ENCODE measurements at regions not wholly inside any gene's neighbourhood (a gene's known extent, or its start where the extent isn't known, plus 50 kb on each side); places are given as distances from the start of the nearest gene placed in this dataset.

DNA sequence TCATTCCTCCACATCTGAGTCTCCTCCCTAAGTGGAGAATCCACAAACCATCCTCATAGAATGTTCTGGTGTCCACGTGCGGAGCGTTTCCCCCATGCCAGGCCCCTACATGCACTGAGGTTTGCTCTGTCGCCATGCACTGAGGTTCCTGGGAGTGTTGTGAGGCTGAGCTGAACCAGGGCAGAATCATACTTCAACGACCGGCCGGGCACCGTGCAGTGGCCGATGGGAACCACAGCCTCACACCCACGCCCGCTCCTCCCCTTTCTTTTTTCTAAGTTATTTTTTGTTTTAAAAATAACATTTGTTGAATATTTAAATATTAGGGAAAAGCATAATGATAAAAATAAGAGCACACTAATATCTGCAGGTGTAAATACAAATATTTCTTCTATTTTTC, 260.4 kb upstream of the IRX4 start:
- no peak overlapping the region for H3K27ac ChIP-seq (ENCODE audit: low read depth, low read length)
- H4K20me1 ChIP-seq (ENCODE audit: insufficient read depth), result no peaks in the 10 kb centered on the region
- H3K4me1 ChIP-seq (ENCODE audit: control insufficient read depth in 1 of 2, insufficient read depth in 2 of 2, low read length in 2 of 2), result peaks cover under 1 to 2% of the 10 kb centered on the region in 2 experiments; a peak in 3 of 4 replicates
- no peaks in the 10 kb centered on the region for H3K36me3 ChIP-seq (ENCODE audit: control insufficient read depth in 1 of 2, insufficient read depth in 2 of 2, low read length in 2 of 2)
- POLR2A ChIA-PET, result no interaction called here
- CTCF ChIA-PET, result no interaction called here
- RAD21 ChIA-PET (ENCODE audit: low non-redundant PET in 1 of 2, low total read pairs in 2 of 2, uncharacterized antibody in 2 of 2, unreplicated experiment in 2 of 2), result no interaction called here
- ATAC-seq (no peak), DNase-seq (ENCODE audit: low read depth, low spot score) (no peak)
- H2AFZ ChIP-seq (ENCODE audit: low read depth, low read length, poor library complexity, severe bottlenecking), result no peak overlapping the region
- H3K9me3 ChIP-seq (ENCODE audit: control insufficient read depth in 1 of 2, insufficient read depth in 1 of 2, low read depth in 1 of 2, low read length in 2 of 2), result no peaks in the 10 kb centered on the region
- intact Hi-C loops (cut with micrococcal nuclease), result no loop called here
- H3K79me2 ChIP-seq (ENCODE audit: insufficient read depth, low read length), result no peaks in the 10 kb centered on the region
- H3K9ac ChIP-seq (ENCODE audit: low read length), result no peak overlapping the region
- no peak for TF ChIP-seq SRF (IDR thresholded peaks at IDR 0.05; ENCODE audit: low read depth)
- TF ChIP-seq, protein P1, sequence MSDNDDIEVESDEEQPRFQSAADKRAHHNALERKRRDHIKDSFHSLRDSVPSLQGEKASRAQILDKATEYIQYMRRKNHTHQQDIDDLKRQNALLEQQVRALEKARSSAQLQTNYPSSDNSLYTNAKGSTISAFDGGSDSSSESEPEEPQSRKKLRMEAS (IDR thresholded peaks at IDR 0.05), result no peak
- TF ChIP-seq JUND (IDR thresholded peaks at IDR 0.05), result no peak
- no peak for TF ChIP-seq FOSL1 (IDR thresholded peaks at IDR 0.05; ENCODE audit: low read depth)
- BruUV-seq (replicated peaks), result no TSS peak
- H3K27me3 ChIP-seq (ENCODE audit: insufficient read depth, low read length), result peaks cover 37% of the 10 kb centered on the region; the same call in 1 of the 2 replicates
- H3K9me2 ChIP-seq (ENCODE audit: insufficient read depth), result no peaks in the 10 kb centered on the region
- H3K4me2 ChIP-seq (ENCODE audit: low read length), result no peak overlapping the region
- H3K4me3 ChIP-seq (replicated peaks in 1 of 2; ENCODE audit: low read depth in 1 of 2, low read length in 2 of 2), result no peak overlapping the region

DNA sequence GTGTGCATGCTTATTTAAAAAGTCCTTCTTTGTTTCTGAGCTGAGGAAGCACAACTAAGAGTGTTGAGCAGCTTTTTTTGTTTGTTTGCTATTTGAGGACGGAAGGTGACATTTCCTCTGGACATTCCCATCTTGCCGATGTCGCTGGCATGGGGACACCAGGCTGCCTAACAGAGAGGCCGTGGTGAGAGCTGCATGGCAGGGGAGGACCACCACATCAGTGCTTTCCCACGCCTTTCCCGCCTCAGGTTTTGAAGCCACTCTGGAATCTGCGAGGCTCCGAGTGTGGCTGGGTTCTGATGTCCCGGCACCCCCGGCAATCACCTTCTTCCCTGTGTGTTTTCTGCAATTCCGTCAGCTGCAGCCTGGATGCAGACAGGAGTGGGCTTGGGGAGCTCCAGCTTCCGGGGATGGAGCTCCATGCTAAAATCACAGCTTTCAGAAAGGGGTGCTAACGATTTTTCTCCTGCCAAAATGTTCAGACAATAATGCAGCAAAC, 259.8 kb upstream of the IRX4 start:
- Histone ChIP-seq H3K36me3 (ENCODE audit: control insufficient read depth in 1 of 2, insufficient read depth in 2 of 2, low read length in 2 of 2) (no peaks in the 10 kb centered on the region), H3K27me3 (ENCODE audit: insufficient read depth, low read length) (peaks cover 37% of the 10 kb centered on the region; the same call in 1 of the 2 replicates), H2AFZ (ENCODE audit: low read depth, low read length, poor library complexity, severe bottlenecking) (no peak overlapping the region), H3K9ac (ENCODE audit: low read length) (no peak overlapping the region), H3K4me3 (replicated peaks in 1 of 2; ENCODE audit: low read depth in 1 of 2, low read length in 2 of 2) (no peak overlapping the region), H3K4me2 (ENCODE audit: low read length) (no peak overlapping the region), H3K4me1 (ENCODE audit: control insufficient read depth in 1 of 2, insufficient read depth in 2 of 2, low read length in 2 of 2) (no peaks in the 10 kb centered on the region), H3K9me3 (ENCODE audit: control insufficient read depth in 1 of 2, insufficient read depth in 1 of 2, low read depth in 1 of 2, low read length in 2 of 2) (no peaks in the 10 kb centered on the region), H4K20me1 (ENCODE audit: insufficient read depth) (no peaks in the 10 kb centered on the region), H3K27ac (ENCODE audit: low read depth, low read length) (no peak overlapping the region), H3K79me2 (ENCODE audit: insufficient read depth, low read length) (no peaks in the 10 kb centered on the region), H3K9me2 (ENCODE audit: insufficient read depth) (no peaks in the 10 kb centered on the region)
- POLR2A ChIA-PET, result no interaction called here
- TF ChIP-seq, protein P1 (IDR thresholded peaks at IDR 0.05), result no peak
- TF ChIP-seq RAD21 (IDR thresholded peaks at IDR 0.05; ENCODE audit: low read depth) (no peak), EZH2phosphoT487 (IDR thresholded peaks at IDR 0.05; ENCODE audit: borderline replicate concordance) (no peak), POLR2A (IDR thresholded peaks at IDR 0.05; ENCODE audit: borderline replicate concordance, extremely low read depth, insufficient read depth, insufficient read length) (no peak), ZFX (IDR thresholded peaks at IDR 0.05) (no peak), JUND (IDR thresholded peaks at IDR 0.05) (no peak), SRF (IDR thresholded peaks at IDR 0.05; ENCODE audit: low read depth) (no peak), POLR2AphosphoS5 (IDR thresholded peaks at IDR 0.05; ENCODE audit: low read depth, low read length) (no peak), ELF1 (IDR thresholded peaks at IDR 0.05; ENCODE audit: borderline replicate concordance, low read depth) (no peak), CEBPB (IDR thresholded peaks at IDR 0.05; ENCODE audit: low read depth) (no peak)
- TF ChIP-seq, protein P2, sequence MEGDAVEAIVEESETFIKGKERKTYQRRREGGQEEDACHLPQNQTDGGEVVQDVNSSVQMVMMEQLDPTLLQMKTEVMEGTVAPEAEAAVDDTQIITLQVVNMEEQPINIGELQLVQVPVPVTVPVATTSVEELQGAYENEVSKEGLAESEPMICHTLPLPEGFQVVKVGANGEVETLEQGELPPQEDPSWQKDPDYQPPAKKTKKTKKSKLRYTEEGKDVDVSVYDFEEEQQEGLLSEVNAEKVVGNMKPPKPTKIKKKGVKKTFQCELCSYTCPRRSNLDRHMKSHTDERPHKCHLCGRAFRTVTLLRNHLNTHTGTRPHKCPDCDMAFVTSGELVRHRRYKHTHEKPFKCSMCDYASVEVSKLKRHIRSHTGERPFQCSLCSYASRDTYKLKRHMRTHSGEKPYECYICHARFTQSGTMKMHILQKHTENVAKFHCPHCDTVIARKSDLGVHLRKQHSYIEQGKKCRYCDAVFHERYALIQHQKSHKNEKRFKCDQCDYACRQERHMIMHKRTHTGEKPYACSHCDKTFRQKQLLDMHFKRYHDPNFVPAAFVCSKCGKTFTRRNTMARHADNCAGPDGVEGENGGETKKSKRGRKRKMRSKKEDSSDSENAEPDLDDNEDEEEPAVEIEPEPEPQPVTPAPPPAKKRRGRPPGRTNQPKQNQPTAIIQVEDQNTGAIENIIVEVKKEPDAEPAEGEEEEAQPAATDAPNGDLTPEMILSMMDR (IDR thresholded peaks at IDR 0.05 in 2 of 3, conservative IDR thresholded peaks at IDR 0.05 in 1 of 3; ENCODE audit: borderline replicate concordance in 1 of 3, insufficient read depth in 1 of 3, low read depth in 2 of 3, low read length in 2 of 3), result no peak
- TF ChIP-seq, protein P3, sequence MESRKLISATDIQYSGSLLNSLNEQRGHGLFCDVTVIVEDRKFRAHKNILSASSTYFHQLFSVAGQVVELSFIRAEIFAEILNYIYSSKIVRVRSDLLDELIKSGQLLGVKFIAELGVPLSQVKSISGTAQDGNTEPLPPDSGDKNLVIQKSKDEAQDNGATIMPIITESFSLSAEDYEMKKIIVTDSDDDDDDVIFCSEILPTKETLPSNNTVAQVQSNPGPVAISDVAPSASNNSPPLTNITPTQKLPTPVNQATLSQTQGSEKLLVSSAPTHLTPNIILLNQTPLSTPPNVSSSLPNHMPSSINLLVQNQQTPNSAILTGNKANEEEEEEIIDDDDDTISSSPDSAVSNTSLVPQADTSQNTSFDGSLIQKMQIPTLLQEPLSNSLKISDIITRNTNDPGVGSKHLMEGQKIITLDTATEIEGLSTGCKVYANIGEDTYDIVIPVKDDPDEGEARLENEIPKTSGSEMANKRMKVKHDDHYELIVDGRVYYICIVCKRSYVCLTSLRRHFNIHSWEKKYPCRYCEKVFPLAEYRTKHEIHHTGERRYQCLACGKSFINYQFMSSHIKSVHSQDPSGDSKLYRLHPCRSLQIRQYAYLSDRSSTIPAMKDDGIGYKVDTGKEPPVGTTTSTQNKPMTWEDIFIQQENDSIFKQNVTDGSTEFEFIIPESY (IDR thresholded peaks at IDR 0.05; ENCODE audit: extremely low read depth, insufficient replicate concordance, low read length), result no peak
- TF ChIP-seq, protein P4, sequence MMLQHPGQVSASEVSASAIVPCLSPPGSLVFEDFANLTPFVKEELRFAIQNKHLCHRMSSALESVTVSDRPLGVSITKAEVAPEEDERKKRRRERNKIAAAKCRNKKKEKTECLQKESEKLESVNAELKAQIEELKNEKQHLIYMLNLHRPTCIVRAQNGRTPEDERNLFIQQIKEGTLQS (IDR thresholded peaks at IDR 0.05), result no peak
- RAD21 ChIA-PET (ENCODE audit: low non-redundant PET in 1 of 2, low total read pairs in 2 of 2, uncharacterized antibody in 2 of 2, unreplicated experiment in 2 of 2), result no interaction called here
- no peak for DNase-seq (ENCODE audit: low read depth, low spot score)
- no peak for ATAC-seq
- CTCF ChIA-PET, result no interaction called here
- no TSS peak for BruUV-seq (replicated peaks)
- intact Hi-C loops (cut with micrococcal nuclease), result no loop called here

Data from HCT116 (cell line).